ENCODE measurements at regions not wholly inside any gene's neighbourhood (a gene's known extent, or its start where the extent isn't known, plus 50 kb on each side); places are given as distances from the start of the nearest gene placed in this dataset.

GRCh38 chr22:48361099-48361639 lies 1466.5 kb downstream of the BRD1 start:
- no peaks in the 10 kb centered on the region for H3F3A ChIP-seq (ENCODE audit: insufficient read depth)
- H3K27ac ChIP-seq (ENCODE audit: low read depth, low read length): no peak overlapping the region
- H3K9me3 ChIP-seq (ENCODE audit: insufficient read depth, low read length): no peaks in the 10 kb centered on the region
- no peak for TF ChIP-seq CTCF (IDR thresholded peaks at IDR 0.05; ENCODE audit: insufficient read depth, low read length, poor library complexity, severe bottlenecking)
- H4K20me1 ChIP-seq (ENCODE audit: low read depth, low read length): no peaks in the 10 kb centered on the region
- H3K4me3 ChIP-seq (ENCODE audit: insufficient read depth, low read length, poor library complexity, severe bottlenecking): no peak overlapping the region
- H3K9me2 ChIP-seq (replicated peaks; ENCODE audit: insufficient read depth, low read length): no peaks in the 10 kb centered on the region
- H2AFZ ChIP-seq (ENCODE audit: low read depth, low read length, severe bottlenecking): no peak overlapping the region
- no peak overlapping the region for H3K4me2 ChIP-seq (ENCODE audit: low read depth, low read length, poor library complexity, severe bottlenecking)
- no peak overlapping the region for H3K9ac ChIP-seq (ENCODE audit: low read length)
- no peaks in the 10 kb centered on the region for H3K79me2 ChIP-seq (ENCODE audit: insufficient read depth, low read length)
- no peaks in the 10 kb centered on the region for H3K36me3 ChIP-seq (ENCODE audit: low read length)
- H3K27me3 ChIP-seq (ENCODE audit: low read length): no peaks in the 10 kb centered on the region

DNA sequence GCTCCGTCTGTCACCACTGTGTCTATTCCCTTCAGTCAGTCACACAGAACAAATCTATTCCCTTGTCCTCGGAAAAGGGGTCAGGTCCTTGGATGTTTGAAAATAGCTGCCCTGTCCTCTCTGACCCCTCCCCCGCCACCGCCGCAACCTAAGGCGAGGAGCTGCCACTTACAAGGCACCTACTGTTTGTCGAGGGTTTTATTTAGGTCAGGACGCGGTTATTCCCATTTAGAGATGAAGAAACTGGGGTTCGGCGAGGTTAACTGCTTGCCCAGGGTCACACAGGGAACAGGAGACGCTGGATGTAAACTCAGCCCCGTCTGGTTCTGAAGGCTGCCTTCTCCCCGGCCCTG lies 1468.1 kb downstream of the BRD1 start:
- Histone ChIP-seq H3K9me2 (replicated peaks; ENCODE audit: insufficient read depth, low read length) (no peaks in the 10 kb centered on the region), H4K20me1 (ENCODE audit: low read depth, low read length) (no peaks in the 10 kb centered on the region), H3K27me3 (ENCODE audit: low read length) (no peaks in the 10 kb centered on the region), H3K9me3 (ENCODE audit: insufficient read depth, low read length) (no peaks in the 10 kb centered on the region), H3K79me2 (ENCODE audit: insufficient read depth, low read length) (no peaks in the 10 kb centered on the region), H3F3A (ENCODE audit: insufficient read depth) (no peaks in the 10 kb centered on the region), H3K4me3 (ENCODE audit: insufficient read depth, low read length, poor library complexity, severe bottlenecking) (no peak overlapping the region), H3K9ac (ENCODE audit: low read length) (no peak overlapping the region), H2AFZ (ENCODE audit: low read depth, low read length, severe bottlenecking) (no peak overlapping the region), H3K27ac (ENCODE audit: low read depth, low read length) (no peak overlapping the region), H3K4me2 (ENCODE audit: low read depth, low read length, poor library complexity, severe bottlenecking) (no peak overlapping the region), H3K36me3 (ENCODE audit: low read length) (no peaks in the 10 kb centered on the region)
- TF ChIP-seq EZH2phosphoT487 (conservative IDR thresholded peaks at IDR 0.05; ENCODE audit: low read length) (no peak), CTCF (IDR thresholded peaks at IDR 0.05; ENCODE audit: insufficient read depth, low read length, poor library complexity, severe bottlenecking) (no peak)

GRCh38 chr22:48358886-48359612 lies 1468.6 kb downstream of the BRD1 start:
- no peaks in the 10 kb centered on the region for H3K36me3 ChIP-seq (ENCODE audit: low read length)
- no peaks in the 10 kb centered on the region for H3K9me2 ChIP-seq (replicated peaks; ENCODE audit: insufficient read depth, low read length)
- no peak overlapping the region for H2AFZ ChIP-seq (ENCODE audit: low read depth, low read length, severe bottlenecking)
- no peak overlapping the region for H3K4me2 ChIP-seq (ENCODE audit: low read depth, low read length, poor library complexity, severe bottlenecking)
- no peaks in the 10 kb centered on the region for H3K79me2 ChIP-seq (ENCODE audit: insufficient read depth, low read length)
- H3K9ac ChIP-seq (ENCODE audit: low read length): no peak overlapping the region
- H3F3A ChIP-seq (ENCODE audit: insufficient read depth): no peaks in the 10 kb centered on the region
- TF ChIP-seq EZH2phosphoT487 (conservative IDR thresholded peaks at IDR 0.05; ENCODE audit: low read length) (no peak), CTCF (IDR thresholded peaks at IDR 0.05; ENCODE audit: insufficient read depth, low read length, poor library complexity, severe bottlenecking) (no peak)
- H4K20me1 ChIP-seq (ENCODE audit: low read depth, low read length): no peaks in the 10 kb centered on the region
- no peak overlapping the region for H3K4me3 ChIP-seq (ENCODE audit: insufficient read depth, low read length, poor library complexity, severe bottlenecking)
- no peaks in the 10 kb centered on the region for H3K9me3 ChIP-seq (ENCODE audit: insufficient read depth, low read length)
- no peak overlapping the region for H3K27ac ChIP-seq (ENCODE audit: low read depth, low read length)
- H3K27me3 ChIP-seq (ENCODE audit: low read length): no peaks in the 10 kb centered on the region
